ENCODE measurements at regions not wholly inside any gene's neighbourhood (a gene's known extent, or its start where the extent isn't known, plus 50 kb on each side); places are given as distances from the start of the nearest gene placed in this dataset.
A peak's percentile ranks its signal among the peaks of the same experiment; 100 is the strongest.

DNA sequence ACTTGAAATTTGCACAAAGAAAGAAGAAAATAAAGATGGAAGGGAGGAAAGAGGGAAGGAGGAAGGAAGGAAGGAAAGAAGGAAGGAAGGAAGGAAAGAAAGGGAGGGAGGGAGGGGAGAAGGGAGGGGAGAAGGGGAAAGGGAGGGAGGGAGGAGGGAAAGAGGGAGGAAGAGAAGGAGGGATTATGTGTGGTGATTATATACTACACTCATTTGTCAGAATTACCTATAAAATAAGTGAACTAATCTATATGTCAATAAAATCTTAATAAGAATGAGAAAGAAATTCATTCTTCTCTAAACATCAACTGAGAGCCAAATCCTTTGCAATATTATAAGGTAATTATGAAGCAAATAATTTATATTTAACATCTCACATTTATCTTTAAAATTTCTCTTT, 77.9 kb upstream of the TFAP2D start:
- no peak for DNase-seq (ENCODE audit: low spot score)
- in situ Hi-C loops (cut with MboI; ENCODE audit: low pct_unique_long_range_greater_than_20kb, low sequenced_read_pairs, unreplicated experiment): no loop called here
- TF ChIP-seq, protein P1, sequence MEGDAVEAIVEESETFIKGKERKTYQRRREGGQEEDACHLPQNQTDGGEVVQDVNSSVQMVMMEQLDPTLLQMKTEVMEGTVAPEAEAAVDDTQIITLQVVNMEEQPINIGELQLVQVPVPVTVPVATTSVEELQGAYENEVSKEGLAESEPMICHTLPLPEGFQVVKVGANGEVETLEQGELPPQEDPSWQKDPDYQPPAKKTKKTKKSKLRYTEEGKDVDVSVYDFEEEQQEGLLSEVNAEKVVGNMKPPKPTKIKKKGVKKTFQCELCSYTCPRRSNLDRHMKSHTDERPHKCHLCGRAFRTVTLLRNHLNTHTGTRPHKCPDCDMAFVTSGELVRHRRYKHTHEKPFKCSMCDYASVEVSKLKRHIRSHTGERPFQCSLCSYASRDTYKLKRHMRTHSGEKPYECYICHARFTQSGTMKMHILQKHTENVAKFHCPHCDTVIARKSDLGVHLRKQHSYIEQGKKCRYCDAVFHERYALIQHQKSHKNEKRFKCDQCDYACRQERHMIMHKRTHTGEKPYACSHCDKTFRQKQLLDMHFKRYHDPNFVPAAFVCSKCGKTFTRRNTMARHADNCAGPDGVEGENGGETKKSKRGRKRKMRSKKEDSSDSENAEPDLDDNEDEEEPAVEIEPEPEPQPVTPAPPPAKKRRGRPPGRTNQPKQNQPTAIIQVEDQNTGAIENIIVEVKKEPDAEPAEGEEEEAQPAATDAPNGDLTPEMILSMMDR (IDR thresholded peaks at IDR 0.05; ENCODE audit: extremely low read depth, insufficient read depth, missing control alignments): no peak

DNA sequence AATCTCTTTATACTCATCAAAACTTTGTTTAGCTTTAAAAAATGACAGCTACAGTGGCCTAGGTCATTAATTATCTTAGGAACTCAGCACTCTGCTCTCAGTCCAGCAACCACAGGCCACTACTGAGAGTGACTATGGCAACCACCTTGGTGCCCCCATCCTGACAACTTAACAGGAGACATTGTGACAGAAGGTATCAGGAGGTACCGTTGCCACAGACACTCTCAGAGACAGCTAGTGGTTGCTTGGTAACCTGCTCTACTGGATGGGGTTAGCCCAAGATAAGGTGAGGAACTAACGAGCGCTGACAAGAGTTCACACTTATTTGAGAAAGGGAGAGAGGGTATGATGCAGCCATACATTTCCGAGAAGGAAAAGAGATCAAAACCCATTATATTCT, 76.1 kb upstream of the TFAP2D start:
- DNase-seq (ENCODE audit: low spot score): no peak
- in situ Hi-C loops (cut with MboI; ENCODE audit: low pct_unique_long_range_greater_than_20kb, low sequenced_read_pairs, unreplicated experiment): no loop called here
- TF ChIP-seq, protein P1 (IDR thresholded peaks at IDR 0.05; ENCODE audit: extremely low read depth, insufficient read depth, missing control alignments): no peak

DNA sequence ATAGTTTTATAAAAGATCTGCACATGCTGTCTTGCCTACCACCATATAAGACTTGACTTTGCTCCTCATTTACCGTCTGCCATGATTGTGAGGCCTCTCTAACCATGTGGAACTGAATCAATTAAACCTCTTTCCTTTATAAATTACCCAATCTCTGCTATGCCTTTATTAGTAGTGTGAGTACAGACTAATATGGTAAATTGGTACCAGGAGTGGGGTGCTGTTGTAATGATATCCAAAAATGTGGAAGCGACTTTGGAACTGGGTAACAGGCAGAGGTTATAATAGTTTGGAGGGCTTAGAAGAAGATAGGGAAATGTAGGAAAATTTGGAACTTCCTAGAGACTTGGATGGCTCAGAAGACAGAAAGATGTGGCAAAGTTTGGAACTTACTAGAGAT, 64.2 kb upstream of the TFAP2D start:
- TF ChIP-seq, protein P1 (IDR thresholded peaks at IDR 0.05; ENCODE audit: extremely low read depth, insufficient read depth, missing control alignments): no peak
- DNase-seq (ENCODE audit: low spot score): no peak
- in situ Hi-C loops (cut with MboI; ENCODE audit: low pct_unique_long_range_greater_than_20kb, low sequenced_read_pairs, unreplicated experiment): no loop called here

DNA sequence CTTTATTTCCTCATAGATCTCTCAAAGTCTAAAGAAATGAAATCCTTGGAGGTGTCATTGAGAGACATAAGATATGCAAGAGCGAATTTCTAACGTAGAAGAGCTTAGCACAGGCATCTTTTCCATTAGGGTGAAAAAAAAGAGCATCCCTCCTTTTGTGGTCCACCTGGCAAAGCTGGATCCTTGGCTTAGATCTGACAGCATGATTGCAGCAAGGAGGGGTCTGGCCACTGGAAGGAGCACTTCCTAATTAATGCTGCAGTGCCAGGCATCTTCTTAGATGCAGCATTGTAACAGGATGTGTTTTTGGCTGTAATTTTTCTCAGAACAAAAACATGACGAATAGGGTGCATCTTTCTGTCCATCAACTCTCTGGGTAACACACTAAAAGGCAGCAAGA, 60.1 kb upstream of the TFAP2D start:
- TF ChIP-seq, protein P1 (IDR thresholded peaks at IDR 0.05; ENCODE audit: extremely low read depth, insufficient read depth, missing control alignments): no peak
- no peak for DNase-seq (ENCODE audit: low spot score)
- in situ Hi-C loops (cut with MboI; ENCODE audit: low pct_unique_long_range_greater_than_20kb, low sequenced_read_pairs, unreplicated experiment): no loop called here

DNA sequence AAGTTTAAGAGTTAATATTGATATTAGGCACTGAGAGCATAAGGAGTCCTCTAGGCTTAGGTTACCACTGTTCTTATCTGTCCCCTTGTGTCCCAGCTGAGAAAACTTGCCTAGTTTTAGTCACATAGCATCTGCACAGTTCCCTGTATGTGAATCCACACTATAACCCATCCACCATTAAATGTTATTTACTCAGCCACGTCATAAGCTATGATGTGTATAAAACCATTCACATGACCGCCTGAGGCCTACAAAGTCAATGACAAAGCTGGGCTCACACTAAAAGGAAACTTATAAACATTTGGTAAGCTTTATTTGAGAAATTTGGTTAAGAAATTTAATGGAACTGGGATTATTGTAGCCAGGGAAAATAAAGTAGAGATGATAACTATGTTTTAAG, 59.2 kb upstream of the TFAP2D start:
- TF ChIP-seq, protein P1 (IDR thresholded peaks at IDR 0.05; ENCODE audit: extremely low read depth, insufficient read depth, missing control alignments): no peak
- in situ Hi-C loops (cut with MboI; ENCODE audit: low pct_unique_long_range_greater_than_20kb, low sequenced_read_pairs, unreplicated experiment): no loop called here
- no peak for DNase-seq (ENCODE audit: low spot score)

DNA sequence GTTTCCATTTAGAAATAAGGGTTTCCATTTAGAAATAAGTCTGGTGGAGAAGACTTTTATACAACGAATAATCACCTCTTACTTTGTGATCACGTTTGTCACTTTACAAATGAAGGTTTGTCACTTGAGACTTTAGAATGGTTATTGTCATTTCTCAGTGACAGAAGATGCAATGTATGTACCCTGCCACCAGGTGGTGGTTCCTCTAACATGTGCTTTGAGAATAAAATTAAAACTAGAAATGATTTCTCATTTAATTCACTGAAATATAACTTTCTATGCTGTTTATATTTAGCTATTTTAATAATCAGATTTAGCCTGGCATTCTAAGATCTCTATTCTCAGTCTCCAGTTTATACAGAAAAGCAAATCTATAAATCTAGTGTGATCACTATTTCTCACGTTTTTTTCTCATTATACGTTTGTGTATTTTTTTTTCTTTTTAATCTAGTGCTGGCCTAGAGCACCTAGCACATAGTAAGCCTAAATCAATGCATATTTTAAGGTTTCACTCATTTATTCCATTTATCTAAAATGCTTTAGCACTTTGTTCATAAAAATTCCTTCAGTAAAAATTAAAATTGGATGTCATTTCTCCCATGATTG, 57.4 kb upstream of the TFAP2D start:
- in situ Hi-C loops (cut with MboI; ENCODE audit: low pct_unique_long_range_greater_than_20kb, low sequenced_read_pairs, unreplicated experiment): no loop called here
- DNase-seq (ENCODE audit: low spot score): peak; percentile 12

More for the DNA sequence above, 57.4 kb upstream of the TFAP2D start:
- TF ChIP-seq, protein P1 (IDR thresholded peaks at IDR 0.05; ENCODE audit: extremely low read depth, insufficient read depth, missing control alignments): peak; percentile 58

All from GM13977 (cell line).